ENCODE measurements at regions not wholly inside any gene's neighbourhood (a gene's known extent, or its start where the extent isn't known, plus 50 kb on each side); places are given as distances from the start of the nearest gene placed in this dataset.
A peak's percentile ranks its signal among the peaks of the same experiment; 100 is the strongest.

GRCh38 chr13:64274481-64275217 is 2859.0 kb upstream of the PCDH20 start:
- no peak overlapping the region for H3K27ac ChIP-seq
- no peak for TF ChIP-seq CTCF (conservative IDR thresholded peaks at IDR 0.05)

- no peak for TF ChIP-seq CTCF (conservative IDR thresholded peaks at IDR 0.05)
- H3K27ac ChIP-seq: no peak overlapping the region
These were observed 2858.1 kb upstream of the PCDH20 start for GRCh38 chr13:64273780-64274179.

- no peak overlapping the region for H3K27ac ChIP-seq
- no peak for TF ChIP-seq CTCF (conservative IDR thresholded peaks at IDR 0.05)
These were observed 2857.0 kb upstream of the PCDH20 start for GRCh38 chr13:64272681-64273080.

- TF ChIP-seq CTCF (conservative IDR thresholded peaks at IDR 0.05): no peak
- H3K27ac ChIP-seq: no peak overlapping the region
These were observed 2850.4 kb upstream of the PCDH20 start for GRCh38 chr13:64266024-64266423.

GRCh38 chr13:64263285-64263684 is 2847.6 kb upstream of the PCDH20 start:
- TF ChIP-seq CTCF (conservative IDR thresholded peaks at IDR 0.05): no peak
- no peak overlapping the region for H3K27ac ChIP-seq

- H3K27ac ChIP-seq: peak overlapping the region; percentile 45; the same call in 1 of the 2 replicates
- no peak for TF ChIP-seq CTCF (conservative IDR thresholded peaks at IDR 0.05)
These were observed 2841.1 kb upstream of the PCDH20 start for GRCh38 chr13:64256751-64257150.

GRCh38 chr13:64255988-64256387 is 2840.3 kb upstream of the PCDH20 start:
- no peak for TF ChIP-seq CTCF (conservative IDR thresholded peaks at IDR 0.05)
- H3K27ac ChIP-seq: peak overlapping the region; percentile 45; the same call in 1 of the 2 replicates
